ENCODE measurements at regions not wholly inside any gene's neighbourhood (a gene's known extent, or its start where the extent isn't known, plus 50 kb on each side); places are given as distances from the start of the nearest gene placed in this dataset.

DNA sequence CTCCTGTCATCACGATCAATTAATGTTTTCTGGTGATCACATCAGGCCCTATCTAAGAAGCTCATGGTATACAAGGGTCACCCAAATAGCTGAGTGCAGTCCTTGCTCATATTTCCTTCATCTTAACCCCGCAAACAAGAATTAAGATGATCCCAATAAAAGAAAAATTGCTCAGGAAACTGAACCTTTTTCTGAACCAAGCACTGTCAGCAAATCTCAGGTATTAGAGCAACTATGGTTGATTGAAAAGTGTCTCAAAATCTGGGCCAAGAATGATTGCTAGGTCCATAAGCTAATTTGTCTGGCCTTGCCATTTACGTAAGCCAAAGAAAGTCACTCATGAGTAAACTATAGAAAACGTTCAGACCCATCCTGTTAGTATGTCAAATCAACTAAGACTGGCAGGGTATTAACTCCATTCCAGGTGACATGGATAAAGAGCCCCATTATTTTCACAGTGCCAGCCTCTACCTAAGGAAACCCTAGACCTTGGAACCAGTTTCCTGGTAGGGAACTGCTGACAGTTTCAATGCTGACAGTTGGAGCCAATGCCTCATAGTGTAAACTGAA is 209.3 kb downstream of the DEPDC1B start:
- H2BK20ac ChIP-seq (ENCODE audit: low read depth, low read length, poor library complexity, severe bottlenecking) = no peak overlapping the region
- no peak overlapping the region for H4K5ac ChIP-seq (ENCODE audit: insufficient read length, low read depth, low read length)
- no peak overlapping the region for H3K23ac ChIP-seq (ENCODE audit: insufficient read length, low read depth, low read length)
- H3K36me3 Mint-ChIP-seq (ENCODE audit: insufficient read depth in 1 of 3, low read depth in 3 of 3) = no peaks in the 10 kb centered on the region
- H3K27ac Mint-ChIP-seq = no peak overlapping the region
- H3K27ac ChIP-seq (ENCODE audit: insufficient read length, low read depth, low read length) = no peak overlapping the region
- H2BK120ac ChIP-seq (ENCODE audit: low read depth, low read length, poor library complexity, severe bottlenecking) = no peak overlapping the region
- no peak overlapping the region for H2BK5ac ChIP-seq (ENCODE audit: insufficient read length, low read length)
- H3K9ac ChIP-seq (ENCODE audit: extremely low read depth, insufficient read length, low read length) = no peak overlapping the region
- H3K9me3 Mint-ChIP-seq = no peaks in the 10 kb centered on the region
- no peak overlapping the region for H3K18ac ChIP-seq (ENCODE audit: insufficient read length, low read depth, low read length)
- H4K20me1 ChIP-seq (ENCODE audit: control insufficient read depth, insufficient read depth, insufficient read length) = no peaks in the 10 kb centered on the region
- H3K23me2 ChIP-seq (ENCODE audit: insufficient read length, low read depth, low read length, poor library complexity, severe bottlenecking) = no peaks in the 10 kb centered on the region
- no peak overlapping the region for H2BK12ac ChIP-seq (ENCODE audit: insufficient read length, low read depth, low read length)
- no peaks in the 10 kb centered on the region for H3K79me1 ChIP-seq (ENCODE audit: insufficient read depth, low read depth, low read length, poor library complexity, severe bottlenecking)
- no peak overlapping the region for H2AK5ac ChIP-seq (ENCODE audit: insufficient read length, low read length)
- H3K4me2 ChIP-seq (ENCODE audit: insufficient read depth, insufficient read length, low read length) = no peak overlapping the region
- TF ChIP-seq, protein P1, sequence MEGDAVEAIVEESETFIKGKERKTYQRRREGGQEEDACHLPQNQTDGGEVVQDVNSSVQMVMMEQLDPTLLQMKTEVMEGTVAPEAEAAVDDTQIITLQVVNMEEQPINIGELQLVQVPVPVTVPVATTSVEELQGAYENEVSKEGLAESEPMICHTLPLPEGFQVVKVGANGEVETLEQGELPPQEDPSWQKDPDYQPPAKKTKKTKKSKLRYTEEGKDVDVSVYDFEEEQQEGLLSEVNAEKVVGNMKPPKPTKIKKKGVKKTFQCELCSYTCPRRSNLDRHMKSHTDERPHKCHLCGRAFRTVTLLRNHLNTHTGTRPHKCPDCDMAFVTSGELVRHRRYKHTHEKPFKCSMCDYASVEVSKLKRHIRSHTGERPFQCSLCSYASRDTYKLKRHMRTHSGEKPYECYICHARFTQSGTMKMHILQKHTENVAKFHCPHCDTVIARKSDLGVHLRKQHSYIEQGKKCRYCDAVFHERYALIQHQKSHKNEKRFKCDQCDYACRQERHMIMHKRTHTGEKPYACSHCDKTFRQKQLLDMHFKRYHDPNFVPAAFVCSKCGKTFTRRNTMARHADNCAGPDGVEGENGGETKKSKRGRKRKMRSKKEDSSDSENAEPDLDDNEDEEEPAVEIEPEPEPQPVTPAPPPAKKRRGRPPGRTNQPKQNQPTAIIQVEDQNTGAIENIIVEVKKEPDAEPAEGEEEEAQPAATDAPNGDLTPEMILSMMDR (conservative IDR thresholded peaks at IDR 0.05) = no peak
- H3K4me3 Mint-ChIP-seq = no peak overlapping the region
- H3K27me3 ChIP-seq (ENCODE audit: insufficient read depth, low read length) = no peaks in the 10 kb centered on the region
- DNase-seq = no peak
- H4K8ac ChIP-seq (replicated peaks; ENCODE audit: insufficient read length, low read depth, low read length) = no peak overlapping the region
- H4K91ac ChIP-seq (ENCODE audit: insufficient read length, low read depth, low read length) = no peak overlapping the region
- H3K79me2 ChIP-seq (ENCODE audit: insufficient read depth, low read length) = no peaks in the 10 kb centered on the region
- H3K14ac ChIP-seq (ENCODE audit: insufficient read depth, low read length) = no peak overlapping the region
- H3K4me1 ChIP-seq (ENCODE audit: insufficient read depth, low read length) = no peaks in the 10 kb centered on the region; the same call in 1 of the 2 replicates
- no peak overlapping the region for H2BK15ac ChIP-seq (ENCODE audit: low read depth, low read length)
- no peak overlapping the region for H2AFZ ChIP-seq (ENCODE audit: low read length)
- peaks cover 12 to 16% of the 10 kb centered on the region in 2 experiments for H3K4me1 Mint-ChIP-seq
- no peak overlapping the region for H3K4ac ChIP-seq (ENCODE audit: low read depth, low read length)
- WGBS (ENCODE audit: extremely low coverage, insufficient read length, low lambda C conversion rate) = no CpG with 5 or more reads among the region's 4 CpGs
- no peaks in the 10 kb centered on the region for H3K9me3 ChIP-seq (ENCODE audit: control insufficient read depth, low read depth, low read length)
- no peak overlapping the region for H3K56ac ChIP-seq (ENCODE audit: insufficient read length, low read depth, low read length)
- no peak overlapping the region for H3T11ph ChIP-seq (ENCODE audit: low read length)
- H3K27me3 Mint-ChIP-seq (ENCODE audit: low read depth) = no peaks in the 10 kb centered on the region

Data from H9 (cell line).